ENCODE measurements at regions not wholly inside any gene's neighbourhood (a gene's known extent, or its start where the extent isn't known, plus 50 kb on each side); places are given as distances from the start of the nearest gene placed in this dataset.

DNA sequence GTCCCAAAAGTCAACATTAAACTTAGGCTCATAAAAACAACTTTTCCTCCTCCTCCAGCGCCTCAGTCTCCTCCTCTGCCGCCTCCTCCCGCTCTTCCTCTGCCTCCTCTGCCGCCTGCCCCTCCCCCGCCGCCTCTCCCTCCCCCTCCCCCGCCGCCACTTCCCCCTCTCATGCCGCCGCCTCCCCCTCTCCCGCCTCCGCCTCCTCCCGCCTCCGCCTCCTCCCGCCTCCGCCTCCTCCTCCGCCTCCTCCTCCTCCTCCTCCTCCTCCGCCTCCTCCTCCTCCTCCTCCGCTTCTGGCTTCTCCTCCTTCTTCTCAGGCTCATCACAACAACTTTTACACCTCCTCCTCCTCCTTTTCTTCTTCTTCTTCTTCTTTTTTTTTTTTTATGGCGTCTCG lies 599.9 kb downstream of the TMEM182 start:
- in situ Hi-C loops (cut with MboI; ENCODE audit: low pct_ligation_motif_present in 1 of 4, low pct_unique_long_range_greater_than_20kb in 1 of 4, low sequenced_read_pairs in 3 of 4) (no loop called here), intact Hi-C loops (cut with DNase I; ENCODE audit: low total_unique reads) (no loop called here)
- Histone ChIP-seq H3K36me3 (no peaks in the 10 kb centered on the region), H3K27me3 (no peaks in the 10 kb centered on the region), H3K27ac (no peak overlapping the region), H3K9me3 (no peaks in the 10 kb centered on the region), H3K4me3 (no peak overlapping the region), H3K4me1 (no peaks in the 10 kb centered on the region)
- no peak for TF ChIP-seq POLR2AphosphoS5 (IDR thresholded peaks at IDR 0.05)
- TF ChIP-seq, protein P1, sequence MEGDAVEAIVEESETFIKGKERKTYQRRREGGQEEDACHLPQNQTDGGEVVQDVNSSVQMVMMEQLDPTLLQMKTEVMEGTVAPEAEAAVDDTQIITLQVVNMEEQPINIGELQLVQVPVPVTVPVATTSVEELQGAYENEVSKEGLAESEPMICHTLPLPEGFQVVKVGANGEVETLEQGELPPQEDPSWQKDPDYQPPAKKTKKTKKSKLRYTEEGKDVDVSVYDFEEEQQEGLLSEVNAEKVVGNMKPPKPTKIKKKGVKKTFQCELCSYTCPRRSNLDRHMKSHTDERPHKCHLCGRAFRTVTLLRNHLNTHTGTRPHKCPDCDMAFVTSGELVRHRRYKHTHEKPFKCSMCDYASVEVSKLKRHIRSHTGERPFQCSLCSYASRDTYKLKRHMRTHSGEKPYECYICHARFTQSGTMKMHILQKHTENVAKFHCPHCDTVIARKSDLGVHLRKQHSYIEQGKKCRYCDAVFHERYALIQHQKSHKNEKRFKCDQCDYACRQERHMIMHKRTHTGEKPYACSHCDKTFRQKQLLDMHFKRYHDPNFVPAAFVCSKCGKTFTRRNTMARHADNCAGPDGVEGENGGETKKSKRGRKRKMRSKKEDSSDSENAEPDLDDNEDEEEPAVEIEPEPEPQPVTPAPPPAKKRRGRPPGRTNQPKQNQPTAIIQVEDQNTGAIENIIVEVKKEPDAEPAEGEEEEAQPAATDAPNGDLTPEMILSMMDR (IDR thresholded peaks at IDR 0.05): no peak
- TF ChIP-seq POLR2A (IDR thresholded peaks at IDR 0.05): no peak
- TF ChIP-seq EP300 (IDR thresholded peaks at IDR 0.05; ENCODE audit: low read depth): no peak
- 94 to 95% methylated on average over 7 to 21 of the region's 21 CpGs for WGBS, 2 donors (ENCODE audit: low coverage in 1 of 2)
- DNase-seq: no peak

DNA sequence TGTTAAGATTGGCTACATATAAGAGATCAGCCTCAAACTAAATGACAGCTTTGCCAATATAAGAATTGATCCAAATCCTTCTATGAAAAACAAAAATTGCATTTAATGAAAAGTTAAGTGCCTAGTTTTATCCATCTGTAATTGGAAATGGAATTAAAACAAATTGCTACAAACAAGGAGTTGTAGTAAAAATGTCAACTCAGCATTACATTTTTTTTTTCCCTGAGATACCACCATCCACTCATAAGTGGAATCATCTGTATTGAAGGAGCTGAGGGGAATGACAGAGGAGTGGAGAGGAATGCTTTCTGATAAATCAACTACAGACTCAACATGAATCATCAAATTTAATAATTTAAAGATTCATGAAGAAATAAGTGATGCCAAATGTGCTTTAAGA lies 601.8 kb downstream of the TMEM182 start:
- no peak overlapping the region for H3K27ac ChIP-seq
- no peaks in the 10 kb centered on the region for H3K4me1 ChIP-seq
- TF ChIP-seq, protein P1 (IDR thresholded peaks at IDR 0.05): no peak
- TF ChIP-seq POLR2AphosphoS5 (IDR thresholded peaks at IDR 0.05): no peak
- TF ChIP-seq EP300 (IDR thresholded peaks at IDR 0.05; ENCODE audit: low read depth): no peak
- no peak for TF ChIP-seq POLR2A (IDR thresholded peaks at IDR 0.05)
- intact Hi-C loops (cut with DNase I; ENCODE audit: low total_unique reads) (no loop called here), in situ Hi-C loops (cut with MboI; ENCODE audit: low pct_ligation_motif_present in 1 of 4, low pct_unique_long_range_greater_than_20kb in 1 of 4, low sequenced_read_pairs in 3 of 4) (no loop called here)
- no peak for DNase-seq
- H3K9me3 ChIP-seq: no peaks in the 10 kb centered on the region
- H3K27me3 ChIP-seq: no peaks in the 10 kb centered on the region
- no peaks in the 10 kb centered on the region for H3K36me3 ChIP-seq
- H3K4me3 ChIP-seq: no peak overlapping the region

DNA sequence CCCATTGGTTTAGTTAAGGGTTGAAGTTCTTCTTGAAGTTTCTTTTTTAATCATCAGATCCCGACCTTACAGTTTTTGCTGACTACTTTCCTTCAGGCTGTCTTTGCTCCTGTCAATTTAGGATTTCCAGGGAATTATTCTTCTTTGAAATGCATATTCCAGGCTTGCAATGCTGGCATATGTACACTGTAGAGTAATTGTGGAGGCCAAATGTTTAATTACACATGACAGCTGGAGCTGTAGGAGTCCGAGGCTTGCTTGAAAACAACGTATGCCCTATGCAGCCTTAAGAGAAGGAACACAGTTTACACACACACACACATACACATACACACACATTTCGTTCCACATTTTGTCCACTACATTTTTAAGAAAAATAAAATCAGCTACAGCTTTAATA lies 602.3 kb downstream of the TMEM182 start:
- no peaks in the 10 kb centered on the region for H3K36me3 ChIP-seq
- 51 to 62% methylated on average over 4 of the region's 4 CpGs for WGBS, 2 donors (ENCODE audit: low coverage in 1 of 2)
- H3K27ac ChIP-seq: no peak overlapping the region
- no peaks in the 10 kb centered on the region for H3K27me3 ChIP-seq
- in situ Hi-C loops (cut with MboI; ENCODE audit: low pct_ligation_motif_present in 1 of 4, low pct_unique_long_range_greater_than_20kb in 1 of 4, low sequenced_read_pairs in 3 of 4): no loop called here
- no peak overlapping the region for H3K4me3 ChIP-seq
- TF ChIP-seq EP300 (IDR thresholded peaks at IDR 0.05; ENCODE audit: low read depth): no peak
- no peak for TF ChIP-seq POLR2AphosphoS5 (IDR thresholded peaks at IDR 0.05)
- no peak for TF ChIP-seq POLR2A (IDR thresholded peaks at IDR 0.05)
- TF ChIP-seq, protein P1 (IDR thresholded peaks at IDR 0.05): no peak
- no peaks in the 10 kb centered on the region for H3K9me3 ChIP-seq
- no peak for DNase-seq
- intact Hi-C loops (cut with DNase I; ENCODE audit: low total_unique reads): no loop called here
- H3K4me1 ChIP-seq: no peaks in the 10 kb centered on the region

DNA sequence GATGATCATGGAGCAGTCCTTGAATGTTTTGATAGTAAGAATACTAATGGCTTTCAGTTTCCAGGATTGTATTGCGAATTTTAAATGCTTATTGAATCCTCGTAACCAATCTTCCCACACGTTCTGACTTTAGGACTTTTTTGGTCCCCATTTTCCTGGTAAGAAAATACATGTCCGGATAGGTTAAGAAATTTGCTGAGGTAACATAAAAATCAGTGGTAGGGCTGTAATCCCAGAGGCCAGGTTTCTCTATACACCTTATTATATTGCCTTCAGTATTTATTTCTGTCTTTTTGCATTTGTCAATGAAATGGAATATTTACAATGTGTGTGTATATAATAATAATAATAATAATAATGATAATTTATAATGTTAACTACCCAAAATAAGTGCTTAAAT lies 603.2 kb downstream of the TMEM182 start:
- Histone ChIP-seq H3K36me3 (no peaks in the 10 kb centered on the region), H3K27ac (no peak overlapping the region), H3K4me1 (no peaks in the 10 kb centered on the region), H3K4me3 (no peak overlapping the region), H3K27me3 (no peaks in the 10 kb centered on the region), H3K9me3 (no peaks in the 10 kb centered on the region)
- TF ChIP-seq, protein P1 (IDR thresholded peaks at IDR 0.05): no peak
- WGBS, 2 donors (ENCODE audit: low coverage in 1 of 2): 88 to 91% methylated on average over 4 of the region's 4 CpGs
- in situ Hi-C loops (cut with MboI; ENCODE audit: low pct_ligation_motif_present in 1 of 4, low pct_unique_long_range_greater_than_20kb in 1 of 4, low sequenced_read_pairs in 3 of 4) (no loop called here), intact Hi-C loops (cut with DNase I; ENCODE audit: low total_unique reads) (no loop called here)
- DNase-seq: no peak
